H9 (cell line): ENCODE measurements at regions not wholly inside any gene's neighbourhood (a gene's known extent, or its start where the extent isn't known, plus 50 kb on each side); places are given as distances from the start of the nearest gene placed in this dataset.

Experiments
- DNase-seq: peaks from one replicate; pipeline ENCODE4 v3.0.0-alpha.2; 2017
- H2AFZ ChIP-seq: one replicate; pipeline ENCODE4 v1.6.1; 2013; ENCODE audit warnings: mild to moderate bottlenecking, low read length, control low read depth, moderate library complexity
- H2AK5ac ChIP-seq: 2 replicates; pipeline ENCODE4 v1.6.1; 2013; ENCODE audit warnings: low read length, control low read depth, mixed read lengths; ENCODE audit not compliant: insufficient read length
- H2BK120ac ChIP-seq: one replicate; pipeline ENCODE4 v1.6.1; 2013; ENCODE audit warnings: low read depth, mild to moderate bottlenecking, low read length, control low read depth, inconsistent platforms; ENCODE audit not compliant: poor library complexity, severe bottlenecking
- H2BK12ac ChIP-seq: 2 replicates; pipeline ENCODE4 v1.6.1; 2013; ENCODE audit warnings: low read length, control low read depth, mixed read lengths, low read depth; ENCODE audit not compliant: insufficient read length
- H2BK15ac ChIP-seq: 2 replicates; pipeline ENCODE4 v1.6.1; 2013; ENCODE audit warnings: low read depth, low read length, control low read depth
- H2BK20ac ChIP-seq: one replicate; pipeline ENCODE4 v1.6.1; 2013; ENCODE audit warnings: low read depth, mild to moderate bottlenecking, low read length, control low read depth, inconsistent platforms; ENCODE audit not compliant: poor library complexity, severe bottlenecking
- H2BK5ac ChIP-seq: 2 replicates; pipeline ENCODE4 v1.6.1; 2013; ENCODE audit warnings: low read length, control low read depth, mixed read lengths; ENCODE audit not compliant: insufficient read length
- H3K14ac ChIP-seq: 2 replicates; pipeline ENCODE4 v1.6.1; 2013; ENCODE audit warnings: low read length, control low read depth; ENCODE audit not compliant: insufficient read depth
- H3K18ac ChIP-seq: 2 replicates; pipeline ENCODE4 v1.6.1; 2013; ENCODE audit warnings: low read depth, mild to moderate bottlenecking, mixed read lengths, low read length, control low read depth; ENCODE audit not compliant: insufficient read length
- H3K23ac ChIP-seq: 2 replicates; pipeline ENCODE4 v1.6.1; 2013; ENCODE audit warnings: low read length, control low read depth, mixed read lengths, low read depth; ENCODE audit not compliant: insufficient read length
- H3K23me2 ChIP-seq: 2 replicates; pipeline ENCODE4 v1.6.1; 2013; ENCODE audit warnings: low read depth, mild to moderate bottlenecking, mixed read lengths, low read length, control low read depth; ENCODE audit not compliant: insufficient read length, poor library complexity, severe bottlenecking
- H3K27ac ChIP-seq: 2 replicates; pipeline ENCODE4 v1.5.1; 2013; ENCODE audit warnings: low read length, control low read depth, mixed read lengths, low read depth; ENCODE audit not compliant: insufficient read length
- H3K27me3 ChIP-seq: 2 replicates; pipeline ENCODE4 v1.6.1; 2013; ENCODE audit warnings: low read length, control low read depth, inconsistent platforms; ENCODE audit not compliant: insufficient read depth
- H3K4ac ChIP-seq: 2 replicates; pipeline ENCODE4 v1.6.1; 2013; ENCODE audit warnings: low read depth, mild to moderate bottlenecking, control low read depth, inconsistent platforms, low read length, moderate library complexity
- H3K4me1 ChIP-seq: 2 replicates; pipeline ENCODE4 v1.6.1; 2013; ENCODE audit warnings: low read length, control low read depth, inconsistent platforms; ENCODE audit not compliant: insufficient read depth
- H3K4me2 ChIP-seq: 2 replicates; pipeline ENCODE4 v1.6.1; 2013; ENCODE audit warnings: low read length, control low read depth, mixed read lengths; ENCODE audit not compliant: insufficient read length, insufficient read depth
- H3K56ac ChIP-seq: 2 replicates; pipeline ENCODE4 v1.6.1; 2013; ENCODE audit warnings: low read depth, mild to moderate bottlenecking, mixed read lengths, low read length, control low read depth; ENCODE audit not compliant: insufficient read length
- H3K79me1 ChIP-seq: 2 replicates; pipeline ENCODE4 v1.6.1; 2013; ENCODE audit warnings: low read depth, mild to moderate bottlenecking, moderate library complexity, low read length, control low read depth, inconsistent platforms; ENCODE audit not compliant: insufficient read depth, poor library complexity, severe bottlenecking
- H3K79me2 ChIP-seq: 2 replicates; pipeline ENCODE4 v1.6.1; 2013; ENCODE audit warnings: low read length, control low read depth, inconsistent platforms; ENCODE audit not compliant: insufficient read depth
- H3K9ac ChIP-seq: 2 replicates; pipeline ENCODE4 v1.6.1; 2013; ENCODE audit warnings: low read length, control low read depth, mixed read lengths; ENCODE audit not compliant: insufficient read length; ENCODE audit errors: extremely low read depth
- H3K9me3 ChIP-seq: one replicate; pipeline ENCODE4 v1.6.1; 2013; ENCODE audit warnings: low read depth, low read length, inconsistent platforms; ENCODE audit not compliant: control insufficient read depth
- H3T11ph ChIP-seq: one replicate; pipeline ENCODE4 v1.6.1; 2013; ENCODE audit warnings: mild to moderate bottlenecking, low read length, control low read depth, inconsistent platforms
- H4K20me1 ChIP-seq: one replicate; pipeline ENCODE4 v1.6.1; 2013; ENCODE audit not compliant: control insufficient read depth, insufficient read length, insufficient read depth
- H4K5ac ChIP-seq: 2 replicates; pipeline ENCODE4 v1.6.1; 2013; ENCODE audit warnings: low read depth, mild to moderate bottlenecking, mixed read lengths, low read length, control low read depth; ENCODE audit not compliant: insufficient read length
- H4K8ac ChIP-seq: replicated peaks from 2 replicates; pipeline ENCODE4 v1.6.1; 2013; ENCODE audit warnings: low read length, control low read depth, mixed read lengths, low read depth; ENCODE audit not compliant: insufficient read length
- H4K91ac ChIP-seq: 2 replicates; pipeline ENCODE4 v1.6.1; 2013; ENCODE audit warnings: low read depth, mild to moderate bottlenecking, moderate library complexity, mixed read lengths, low read length, control low read depth; ENCODE audit not compliant: insufficient read length
- H3K27ac Mint-ChIP-seq, 3 experiments: 2 replicates in 2 of 3; 3 replicates in 1 of 3; pipeline ENCODE4 v1.8.0; 2020 to 2021; ENCODE audit warnings: mixed read lengths in 3 of 3, mild to moderate bottlenecking in 1 of 3, moderate library complexity in 1 of 3
- H3K27me3 Mint-ChIP-seq: 2 replicates; pipeline ENCODE4 v1.8.0; 2021; ENCODE audit warnings: low read depth, mild to moderate bottlenecking, moderate library complexity, mixed read lengths
- H3K36me3 Mint-ChIP-seq, 3 experiments: 2 replicates in 2 of 3; 3 replicates in 1 of 3; pipeline ENCODE4 v1.8.0; 2020 to 2021; ENCODE audit warnings: low read depth in 3 of 3, mixed read lengths in 3 of 3; ENCODE audit not compliant: insufficient read depth in 1 of 3
- H3K4me1 Mint-ChIP-seq, 2 experiments: 2 replicates each; pipeline ENCODE4 v1.8.0; 2020; ENCODE audit warnings: mixed read lengths in 2 of 2
- H3K4me3 Mint-ChIP-seq, 2 experiments: 2 replicates in 1 of 2; 3 replicates in 1 of 2; pipeline ENCODE4 v1.8.0; 2020 to 2021; ENCODE audit warnings: mild to moderate bottlenecking in 2 of 2, mixed read lengths in 2 of 2, moderate library complexity in 1 of 2
- H3K9me3 Mint-ChIP-seq, 2 experiments: 2 replicates in 1 of 2; 3 replicates in 1 of 2; pipeline ENCODE4 v1.8.0; 2020; ENCODE audit warnings: mild to moderate bottlenecking in 2 of 2, mixed read lengths in 2 of 2, moderate library complexity in 1 of 2
- WGBS: extraction: QIAGEN DNeasy Blood & Tissue Kit; methylation state at CpG from one replicate; pipeline ENCODE4 v1.1.7; 2013; ENCODE audit warnings: missing lambda C conversion rate, low lambda C conversion rate, mixed read lengths; ENCODE audit not compliant: insufficient read length; ENCODE audit errors: extremely low coverage; 5-methylcytosine and 5-hydroxymethylcytosine counted together
- TF ChIP-seq, protein P1 (sequence below): fragments of 200-600 bp; sonication (generic); conservative IDR thresholded peaks from 3 replicates; pipeline ENCODE4 v1.8.0; 2021; ENCODE audit warnings: antibody characterized with exemption, mild to moderate bottlenecking

DNA sequence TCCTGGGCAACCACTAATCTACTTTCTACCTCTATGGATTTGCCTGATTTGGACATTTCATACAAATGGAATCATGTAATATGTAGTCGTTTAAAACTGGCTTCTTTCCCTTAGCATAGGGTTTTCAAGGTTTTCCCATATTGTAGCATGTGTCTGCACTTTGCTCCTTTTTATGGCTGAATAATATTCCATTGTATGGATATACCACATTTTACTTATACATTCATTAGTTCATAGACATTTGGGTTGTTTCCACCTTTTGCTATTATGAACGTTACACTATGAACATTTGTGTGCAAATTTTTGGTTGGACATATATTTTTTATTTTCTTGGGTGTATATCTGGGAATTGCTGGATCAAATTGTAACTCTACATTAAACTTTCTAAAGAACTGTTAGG lies 600.4 kb upstream of the NOX3 start:
- H3K4me1 ChIP-seq: no peaks in the 10 kb centered on the region
- Mint-ChIP-seq H3K9me3 (peaks cover 9 to 14% of the 10 kb centered on the region in 2 experiments; a peak in 4 of 5 replicates), H3K27me3 (no peaks in the 10 kb centered on the region), H3K4me1 (peaks cover 5 to 6% of the 10 kb centered on the region in 2 experiments), H3K4me3 (no peak overlapping the region), H3K36me3 (peaks cover 0 to 11% (median 2%) of the 10 kb centered on the region in 3 experiments; a peak in 3 of 7 replicates), H3K27ac (no peak overlapping the region)
- no peak overlapping the region for H3T11ph ChIP-seq
- no peak overlapping the region for H2AK5ac ChIP-seq
- no peak overlapping the region for H2BK120ac ChIP-seq
- H2BK20ac ChIP-seq: no peak overlapping the region
- no peaks in the 10 kb centered on the region for H4K20me1 ChIP-seq
- no peak overlapping the region for H3K18ac ChIP-seq
- no peaks in the 10 kb centered on the region for H3K27me3 ChIP-seq
- WGBS: no CpG with 5 or more reads among the region's 2 CpGs
- no peak overlapping the region for H2BK15ac ChIP-seq
- H2AFZ ChIP-seq: no peak overlapping the region
- H3K56ac ChIP-seq: no peak overlapping the region
- no peak overlapping the region for H4K8ac ChIP-seq
- no peaks in the 10 kb centered on the region for H3K79me1 ChIP-seq
- no peaks in the 10 kb centered on the region for H3K9me3 ChIP-seq
- H3K23ac ChIP-seq: no peak overlapping the region
- no peak overlapping the region for H4K91ac ChIP-seq
- H3K79me2 ChIP-seq: no peaks in the 10 kb centered on the region
- no peak overlapping the region for H2BK5ac ChIP-seq
- no peak overlapping the region for H3K9ac ChIP-seq
- TF ChIP-seq, protein P1, sequence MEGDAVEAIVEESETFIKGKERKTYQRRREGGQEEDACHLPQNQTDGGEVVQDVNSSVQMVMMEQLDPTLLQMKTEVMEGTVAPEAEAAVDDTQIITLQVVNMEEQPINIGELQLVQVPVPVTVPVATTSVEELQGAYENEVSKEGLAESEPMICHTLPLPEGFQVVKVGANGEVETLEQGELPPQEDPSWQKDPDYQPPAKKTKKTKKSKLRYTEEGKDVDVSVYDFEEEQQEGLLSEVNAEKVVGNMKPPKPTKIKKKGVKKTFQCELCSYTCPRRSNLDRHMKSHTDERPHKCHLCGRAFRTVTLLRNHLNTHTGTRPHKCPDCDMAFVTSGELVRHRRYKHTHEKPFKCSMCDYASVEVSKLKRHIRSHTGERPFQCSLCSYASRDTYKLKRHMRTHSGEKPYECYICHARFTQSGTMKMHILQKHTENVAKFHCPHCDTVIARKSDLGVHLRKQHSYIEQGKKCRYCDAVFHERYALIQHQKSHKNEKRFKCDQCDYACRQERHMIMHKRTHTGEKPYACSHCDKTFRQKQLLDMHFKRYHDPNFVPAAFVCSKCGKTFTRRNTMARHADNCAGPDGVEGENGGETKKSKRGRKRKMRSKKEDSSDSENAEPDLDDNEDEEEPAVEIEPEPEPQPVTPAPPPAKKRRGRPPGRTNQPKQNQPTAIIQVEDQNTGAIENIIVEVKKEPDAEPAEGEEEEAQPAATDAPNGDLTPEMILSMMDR: no peak
- H4K5ac ChIP-seq: no peak overlapping the region
- no peak overlapping the region for H3K4me2 ChIP-seq
- no peaks in the 10 kb centered on the region for H3K23me2 ChIP-seq
- no peak overlapping the region for H3K27ac ChIP-seq
- no peak overlapping the region for H2BK12ac ChIP-seq
- DNase-seq: no peak
- H3K14ac ChIP-seq: no peak overlapping the region
- H3K4ac ChIP-seq: no peak overlapping the region
